ENCODE measurements at regions not wholly inside any gene's neighbourhood (a gene's known extent, or its start where the extent isn't known, plus 50 kb on each side); places are given as distances from the start of the nearest gene placed in this dataset.

DNA sequence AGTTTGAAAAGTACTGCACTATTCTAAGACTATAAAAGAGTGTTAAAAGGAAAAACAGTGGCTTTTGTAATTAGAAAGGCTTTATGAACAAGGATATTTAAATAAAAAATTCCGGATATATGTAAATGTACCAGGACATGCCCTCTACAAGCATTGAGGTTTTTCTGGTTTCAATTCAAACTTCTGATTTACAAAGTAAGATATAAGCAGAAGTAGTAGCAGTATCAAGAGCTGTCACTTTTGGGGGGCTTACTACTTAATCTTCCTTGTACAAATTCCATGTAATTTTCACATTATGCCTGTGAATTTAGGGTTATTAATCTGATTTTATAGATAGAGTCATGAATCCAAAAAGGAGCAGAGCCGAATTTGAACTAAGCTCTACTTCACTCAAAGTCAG is 170.3 kb upstream of the ATP2B1 start:
- TF ChIP-seq, protein P1, sequence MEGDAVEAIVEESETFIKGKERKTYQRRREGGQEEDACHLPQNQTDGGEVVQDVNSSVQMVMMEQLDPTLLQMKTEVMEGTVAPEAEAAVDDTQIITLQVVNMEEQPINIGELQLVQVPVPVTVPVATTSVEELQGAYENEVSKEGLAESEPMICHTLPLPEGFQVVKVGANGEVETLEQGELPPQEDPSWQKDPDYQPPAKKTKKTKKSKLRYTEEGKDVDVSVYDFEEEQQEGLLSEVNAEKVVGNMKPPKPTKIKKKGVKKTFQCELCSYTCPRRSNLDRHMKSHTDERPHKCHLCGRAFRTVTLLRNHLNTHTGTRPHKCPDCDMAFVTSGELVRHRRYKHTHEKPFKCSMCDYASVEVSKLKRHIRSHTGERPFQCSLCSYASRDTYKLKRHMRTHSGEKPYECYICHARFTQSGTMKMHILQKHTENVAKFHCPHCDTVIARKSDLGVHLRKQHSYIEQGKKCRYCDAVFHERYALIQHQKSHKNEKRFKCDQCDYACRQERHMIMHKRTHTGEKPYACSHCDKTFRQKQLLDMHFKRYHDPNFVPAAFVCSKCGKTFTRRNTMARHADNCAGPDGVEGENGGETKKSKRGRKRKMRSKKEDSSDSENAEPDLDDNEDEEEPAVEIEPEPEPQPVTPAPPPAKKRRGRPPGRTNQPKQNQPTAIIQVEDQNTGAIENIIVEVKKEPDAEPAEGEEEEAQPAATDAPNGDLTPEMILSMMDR (IDR thresholded peaks at IDR 0.05; ENCODE audit: control insufficient read depth, extremely low read depth, insufficient read depth) = no peak
- H3K4me3 ChIP-seq (ENCODE audit: low read depth, low read length) = no peak overlapping the region
- DNase-seq (ENCODE audit: low read depth) = no peak

DNA sequence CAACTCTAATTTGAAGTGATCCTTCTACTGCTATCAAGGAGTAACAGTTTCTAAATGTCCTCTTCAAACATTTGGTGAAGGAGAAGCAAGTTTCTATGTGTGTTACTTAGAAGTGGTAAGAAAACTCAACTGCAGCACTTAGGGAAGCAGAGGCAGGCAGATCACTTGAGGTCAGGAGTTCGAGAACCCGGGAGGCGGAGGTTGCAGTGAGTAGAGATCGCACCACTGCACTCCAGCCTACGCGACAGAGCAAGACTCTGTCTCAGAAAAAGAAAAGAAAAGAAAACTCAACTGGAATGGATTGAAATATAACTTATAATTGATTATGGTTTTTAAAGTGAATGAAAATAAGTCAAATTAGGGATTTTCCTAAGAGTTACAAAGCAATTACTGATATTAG is 169.7 kb upstream of the ATP2B1 start:
- TF ChIP-seq, protein P1 (IDR thresholded peaks at IDR 0.05; ENCODE audit: control insufficient read depth, extremely low read depth, insufficient read depth) = no peak
- DNase-seq (ENCODE audit: low read depth) = no peak
- H3K4me3 ChIP-seq (ENCODE audit: low read depth, low read length) = no peak overlapping the region

DNA sequence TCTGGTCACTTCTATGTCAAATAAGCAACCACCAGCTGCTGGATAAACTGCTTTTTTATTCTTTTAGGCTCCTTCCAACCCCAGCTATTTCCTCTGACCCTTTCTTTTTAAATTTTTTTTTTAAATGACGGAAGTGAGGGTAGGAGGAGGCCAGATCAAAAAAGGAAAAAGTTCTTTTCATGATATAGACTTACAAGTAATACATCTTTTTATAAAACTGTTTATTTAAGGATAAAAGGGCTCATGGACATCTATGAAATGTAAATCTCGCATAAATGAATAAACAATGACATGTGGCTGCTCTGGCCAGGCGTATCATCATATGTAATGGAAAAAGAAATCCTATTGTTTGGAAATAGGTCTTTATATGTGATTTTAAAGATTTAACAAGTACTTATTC is 169.0 kb upstream of the ATP2B1 start:
- DNase-seq (ENCODE audit: low read depth) = no peak
- no peak overlapping the region for H3K4me3 ChIP-seq (ENCODE audit: low read depth, low read length)
- TF ChIP-seq, protein P1 (IDR thresholded peaks at IDR 0.05; ENCODE audit: control insufficient read depth, extremely low read depth, insufficient read depth) = no peak

DNA sequence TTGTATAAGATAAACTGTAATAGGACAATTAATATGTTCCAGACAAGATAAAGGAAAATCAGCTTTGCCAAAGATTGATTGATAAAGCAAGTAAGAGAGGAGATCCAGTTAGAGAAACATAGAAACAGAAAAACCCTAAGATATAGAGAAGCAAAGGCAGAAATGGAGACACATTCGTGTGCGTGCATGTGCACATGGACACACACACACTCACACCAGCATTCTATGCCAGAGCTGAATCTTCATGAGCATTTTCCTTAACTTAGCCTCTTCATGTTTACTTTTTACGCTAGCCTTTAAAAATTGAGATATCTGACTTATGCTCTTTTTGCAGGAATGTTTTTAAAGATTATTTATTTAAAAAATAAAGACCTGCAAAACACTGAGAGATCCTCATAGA is 168.5 kb upstream of the ATP2B1 start:
- TF ChIP-seq, protein P1 (IDR thresholded peaks at IDR 0.05; ENCODE audit: control insufficient read depth, extremely low read depth, insufficient read depth) = no peak

DNA sequence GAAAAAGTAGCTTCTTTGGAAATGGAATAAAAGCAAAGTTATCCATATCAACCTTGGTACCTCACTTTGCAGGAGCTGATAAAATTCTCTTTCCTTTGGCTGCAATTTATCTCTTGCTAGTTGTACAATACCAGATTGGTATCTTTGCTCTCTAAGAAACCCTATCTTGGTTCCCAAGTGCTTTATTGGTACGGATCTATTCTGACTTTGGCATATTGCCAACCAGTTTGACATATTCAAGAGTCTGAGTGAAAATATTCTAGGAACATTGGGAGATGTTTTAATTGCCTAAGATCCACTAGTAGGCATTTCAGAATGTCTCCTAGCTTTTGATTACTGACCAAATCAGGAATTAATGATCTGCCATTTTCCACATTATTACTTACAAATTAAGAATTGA is 167.2 kb upstream of the ATP2B1 start:
- TF ChIP-seq, protein P1 (IDR thresholded peaks at IDR 0.05; ENCODE audit: control insufficient read depth, extremely low read depth, insufficient read depth) = no peak
- DNase-seq (ENCODE audit: low read depth) = no peak
- no peak overlapping the region for H3K4me3 ChIP-seq (ENCODE audit: low read depth, low read length)

More for the DNA sequence above, 168.5 kb upstream of the ATP2B1 start:
- DNase-seq (ENCODE audit: low read depth) = no peak
- no peak overlapping the region for H3K4me3 ChIP-seq (ENCODE audit: low read depth, low read length)

DNA sequence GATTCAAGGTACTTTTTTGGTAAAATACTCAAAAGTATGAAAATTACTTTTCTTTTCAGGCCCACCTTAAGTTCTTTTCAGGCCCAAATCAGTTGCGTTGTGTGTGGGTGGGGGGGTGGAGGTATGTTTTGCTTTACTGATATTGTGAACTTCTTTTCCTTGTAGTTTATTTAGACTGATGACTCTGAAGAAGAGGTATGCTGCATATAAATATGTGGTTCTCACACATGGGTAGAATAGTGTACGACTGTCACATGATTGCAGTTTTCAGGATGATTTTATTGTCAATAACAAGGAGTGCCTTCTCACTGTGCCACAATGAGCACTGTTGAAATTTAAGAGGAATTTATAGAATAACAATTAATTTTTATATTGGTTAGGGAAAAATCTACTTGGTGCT is 166.6 kb upstream of the ATP2B1 start:
- TF ChIP-seq, protein P1 (IDR thresholded peaks at IDR 0.05; ENCODE audit: control insufficient read depth, extremely low read depth, insufficient read depth) = no peak
- no peak overlapping the region for H3K4me3 ChIP-seq (ENCODE audit: low read depth, low read length)
- DNase-seq (ENCODE audit: low read depth) = no peak

DNA sequence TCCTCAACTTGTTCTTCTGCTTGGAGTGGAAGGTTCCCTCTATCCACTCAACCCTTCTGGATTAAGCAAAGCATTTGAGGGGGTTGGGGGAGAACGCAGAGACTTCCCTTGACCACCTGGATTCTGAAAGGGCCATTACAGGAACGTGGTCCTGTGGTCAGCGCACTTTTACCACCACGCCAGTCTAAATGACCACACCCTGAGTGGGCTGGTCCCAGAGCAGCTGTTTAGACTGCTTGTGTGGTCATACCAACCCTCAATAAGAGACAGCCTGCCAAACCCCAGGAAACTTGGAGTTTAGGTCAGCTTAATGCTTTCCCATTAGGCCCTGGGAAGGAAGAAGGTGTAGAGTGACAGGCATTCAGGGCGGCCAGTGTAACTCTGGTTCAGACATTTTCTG is 165.5 kb upstream of the ATP2B1 start:
- no peak overlapping the region for H3K4me3 ChIP-seq (ENCODE audit: low read depth, low read length)
- DNase-seq (ENCODE audit: low read depth) = no peak
- TF ChIP-seq, protein P1 (IDR thresholded peaks at IDR 0.05; ENCODE audit: control insufficient read depth, extremely low read depth, insufficient read depth) = no peak

Measured in LNCaP clone FGC (cell line).